ENCODE measurements at regions not wholly inside any gene's neighbourhood (a gene's known extent, or its start where the extent isn't known, plus 50 kb on each side); places are given as distances from the start of the nearest gene placed in this dataset.
"Not testable (repeated sequence)": the region's sequence is repeated elsewhere in the genome, so short reads cannot be mapped to it uniquely, and the experiment has no call there.

- H4K20me1 ChIP-seq (replicated peaks; ENCODE audit: control insufficient read depth, insufficient read depth, low read length); H3K9me3 ChIP-seq (replicated peaks; ENCODE audit: control insufficient read depth, insufficient read depth, low read depth, low read length); BruUV-seq (replicated peaks); H3K27ac ChIP-seq (ENCODE audit: extremely low read depth, low read depth, low read length); POLR2A ChIA-PET; H3K4me3 ChIP-seq; intact Hi-C loops (cut with micrococcal nuclease); H3K9ac ChIP-seq (ENCODE audit: insufficient read depth in 1 of 2, low read depth in 2 of 2, low read length in 2 of 2); H3K9me1 ChIP-seq (ENCODE audit: control insufficient read depth, insufficient read depth, low read length); in situ Hi-C loops (cut with MboI); H3K4me1 ChIP-seq (replicated peaks in 1 of 2; ENCODE audit: control insufficient read depth in 2 of 2, insufficient read depth in 2 of 2, low read length in 2 of 2); CTCF ChIA-PET (ENCODE audit: low intra/inter-chr PET ratio); H2AFZ ChIP-seq (ENCODE audit: low read depth, low read length); H3K4me2 ChIP-seq (ENCODE audit: insufficient read depth, low read length); H3K36me3 ChIP-seq (ENCODE audit: control insufficient read depth, insufficient read depth, low read length); H3K79me2 ChIP-seq (ENCODE audit: control insufficient read depth, insufficient read depth, low read length); FAIRE-seq; TF ChIP-seq PBX2 (CRISPR knock-in tag; IDR thresholded peaks at IDR 0.05; ENCODE audit: low read depth): not testable (repeated sequence)
- TF ChIP-seq CTCF (IDR thresholded peaks at IDR 0.05 in 2 of 3, conservative IDR thresholded peaks at IDR 0.05 in 1 of 3; ENCODE audit: insufficient read depth in 2 of 3, low read depth in 1 of 3, low read length in 3 of 3) = peak; percentile 21 to 35 (median 33); a peak in 3 of 6 replicates
- 0 out of 2 replicates have a peak, but pooled peaks have one; percentile 16 for TF ChIP-seq ETV5 (CRISPR knock-in tag; IDR thresholded peaks at IDR 0.05; ENCODE audit: low read depth)
- peak; percentile 20; the same call in 1 of the 2 replicates for TF ChIP-seq CTBP1 (IDR thresholded peaks at IDR 0.05; ENCODE audit: borderline replicate concordance)
- peak; percentile 35 for TF ChIP-seq PBX2 (tag; conservative IDR thresholded peaks at IDR 0.05; ENCODE audit: low read depth)
- peak; percentile 82 for TF ChIP-seq PKNOX1 (IDR thresholded peaks at IDR 0.05)
- TF ChIP-seq CTCFL (IDR thresholded peaks at IDR 0.05; ENCODE audit: borderline replicate concordance, insufficient read depth, low read depth, low read length, poor library complexity, severe bottlenecking) = peak; percentile 92
- TF ChIP-seq RCOR1 (IDR thresholded peaks at IDR 0.05; ENCODE audit: borderline replicate concordance in 1 of 2, low read depth in 2 of 2, low read length in 2 of 2) = peak in 1 of 2 experiments; percentile 30; a peak in 1 of 4 replicates
- peak; percentile 58 for ATAC-seq
- peaks cover 10 to 36% of the 10 kb centered on the region in 2 experiments; a peak in 4 of 5 replicates for H3K27me3 ChIP-seq (ENCODE audit: control insufficient read depth in 2 of 2, insufficient read depth in 2 of 2, low read length in 2 of 2)
- under 1% methylated on average over 5 of the region's 5 CpGs for WGBS (ENCODE audit: insufficient coverage, low coverage, missing lambda C conversion rate)
- peak in 1 of 4 experiments; percentile 43 for DNase-seq (ENCODE audit: extremely low read depth in 1 of 4, low spot score in 3 of 4)
Observed at GRCh38 chr22:16700390-16700789, 107.8 kb upstream of the CCT8L2 start.

All from K562 (cell line).